Ammon's horn (tissue), 1 donor: ENCODE measurements at regions not wholly inside any gene's neighbourhood (a gene's known extent, or its start where the extent isn't known, plus 50 kb on each side); places are given as distances from the start of the nearest gene placed in this dataset.

Experiments
- DNase-seq: peaks from one replicate; pipeline ENCODE4 v3.0.0-alpha.2; 2016; ENCODE audit warnings: low spot score

GRCh38 chr4:180398564-180398963 is 1844.6 kb upstream of the TENM3 start:
- peak; percentile 8 for DNase-seq

GRCh38 chr4:180407275-180407885 is 1835.8 kb upstream of the TENM3 start:
- no peak for DNase-seq

- DNase-seq = no peak
These were observed 1824.2 kb upstream of the TENM3 start for GRCh38 chr4:180418819-180419531.

GRCh38 chr4:180422989-180423711 is 1820.1 kb upstream of the TENM3 start:
- no peak for DNase-seq

GRCh38 chr4:180423712-180424057 is 1819.5 kb upstream of the TENM3 start:
- DNase-seq = no peak

- DNase-seq = no peak
These were observed 1816.3 kb upstream of the TENM3 start for GRCh38 chr4:180426938-180427337.

GRCh38 chr4:180430283-180430682 is 1812.9 kb upstream of the TENM3 start:
- no peak for DNase-seq

- DNase-seq = no peak
These were observed 1808.9 kb upstream of the TENM3 start for GRCh38 chr4:180434131-180434895.

GRCh38 chr4:180436361-180436760 is 1806.8 kb upstream of the TENM3 start:
- no peak for DNase-seq

- DNase-seq = no peak
These were observed 1805.6 kb upstream of the TENM3 start for GRCh38 chr4:180437601-180438000.

GRCh38 chr4:180448306-180448705 is 1794.9 kb upstream of the TENM3 start:
- DNase-seq = no peak

GRCh38 chr4:180449395-180449956 is 1793.7 kb upstream of the TENM3 start:
- peak; percentile 43 for DNase-seq

GRCh38 chr4:180455226-180455625 is 1788.0 kb upstream of the TENM3 start:
- no peak for DNase-seq

- no peak for DNase-seq
These were observed 1786.3 kb upstream of the TENM3 start for GRCh38 chr4:180456928-180457327.

- no peak for DNase-seq
These were observed 1781.1 kb upstream of the TENM3 start for GRCh38 chr4:180462116-180462515.

- DNase-seq = no peak
These were observed 1777.8 kb upstream of the TENM3 start for GRCh38 chr4:180465364-180465763.

GRCh38 chr4:180483036-180483435 is 1760.2 kb upstream of the TENM3 start:
- no peak for DNase-seq

- DNase-seq = no peak
These were observed 1757.8 kb upstream of the TENM3 start for GRCh38 chr4:180485407-180485806.

GRCh38 chr4:180486342-180486741 is 1756.9 kb upstream of the TENM3 start:
- DNase-seq = no peak

GRCh38 chr4:180489787-180490186 is 1753.4 kb upstream of the TENM3 start:
- DNase-seq = no peak

- DNase-seq = no peak
These were observed 1752.0 kb upstream of the TENM3 start for GRCh38 chr4:180491210-180491609.

GRCh38 chr4:180493299-180493698 is 1749.9 kb upstream of the TENM3 start:
- DNase-seq = no peak
